22Rv1 (cell line): ENCODE measurements at regions not wholly inside any gene's neighbourhood (a gene's known extent, or its start where the extent isn't known, plus 50 kb on each side); places are given as distances from the start of the nearest gene placed in this dataset.
"Not testable (repeated sequence)": the region's sequence is repeated elsewhere in the genome, so short reads cannot be mapped to it uniquely, and the experiment has no call there.

Experiments used
- H3K27ac ChIP-seq: fragments of 450-650 bp; 2 replicates; pipeline ENCODE4 v1.5.1; 2017
- ZFX ChIP-seq: fragments of 450-650 bp; IDR thresholded peaks from 2 replicates; pipeline ENCODE4 v1.6.1; 2017; ENCODE audit warnings: antibody characterized with exemption, borderline replicate concordance
- TF ChIP-seq, protein P1 (sequence below): fragments of 450-650 bp; IDR thresholded peaks from 2 replicates; pipeline ENCODE4 v1.5.1; 2017; ENCODE audit warnings: mild to moderate bottlenecking

DNA sequence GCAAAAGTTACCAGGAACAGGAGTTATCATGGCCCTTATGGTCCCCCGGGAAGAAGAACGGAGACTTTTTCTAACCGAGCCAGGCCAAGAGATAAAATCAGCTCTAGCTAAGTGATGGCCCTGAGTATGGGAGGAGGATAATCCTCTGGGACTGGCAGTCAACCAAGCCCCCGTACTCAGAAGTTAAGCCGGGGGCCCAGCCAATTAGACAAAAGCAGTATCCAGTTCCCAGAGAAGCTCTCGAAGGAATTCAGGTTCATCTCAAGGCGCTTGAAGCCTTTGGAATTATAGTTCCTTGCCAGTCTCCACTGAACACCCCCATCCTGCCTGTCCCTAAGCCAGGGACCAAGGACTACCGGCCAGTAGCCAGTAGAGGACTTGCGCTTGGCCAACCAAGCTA, 365.3 kb upstream of the TCF4 start:
- TF ChIP-seq, protein P1, sequence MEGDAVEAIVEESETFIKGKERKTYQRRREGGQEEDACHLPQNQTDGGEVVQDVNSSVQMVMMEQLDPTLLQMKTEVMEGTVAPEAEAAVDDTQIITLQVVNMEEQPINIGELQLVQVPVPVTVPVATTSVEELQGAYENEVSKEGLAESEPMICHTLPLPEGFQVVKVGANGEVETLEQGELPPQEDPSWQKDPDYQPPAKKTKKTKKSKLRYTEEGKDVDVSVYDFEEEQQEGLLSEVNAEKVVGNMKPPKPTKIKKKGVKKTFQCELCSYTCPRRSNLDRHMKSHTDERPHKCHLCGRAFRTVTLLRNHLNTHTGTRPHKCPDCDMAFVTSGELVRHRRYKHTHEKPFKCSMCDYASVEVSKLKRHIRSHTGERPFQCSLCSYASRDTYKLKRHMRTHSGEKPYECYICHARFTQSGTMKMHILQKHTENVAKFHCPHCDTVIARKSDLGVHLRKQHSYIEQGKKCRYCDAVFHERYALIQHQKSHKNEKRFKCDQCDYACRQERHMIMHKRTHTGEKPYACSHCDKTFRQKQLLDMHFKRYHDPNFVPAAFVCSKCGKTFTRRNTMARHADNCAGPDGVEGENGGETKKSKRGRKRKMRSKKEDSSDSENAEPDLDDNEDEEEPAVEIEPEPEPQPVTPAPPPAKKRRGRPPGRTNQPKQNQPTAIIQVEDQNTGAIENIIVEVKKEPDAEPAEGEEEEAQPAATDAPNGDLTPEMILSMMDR: no peak
- TF ChIP-seq ZFX: no peak
- no peak overlapping the region for H3K27ac ChIP-seq

DNA sequence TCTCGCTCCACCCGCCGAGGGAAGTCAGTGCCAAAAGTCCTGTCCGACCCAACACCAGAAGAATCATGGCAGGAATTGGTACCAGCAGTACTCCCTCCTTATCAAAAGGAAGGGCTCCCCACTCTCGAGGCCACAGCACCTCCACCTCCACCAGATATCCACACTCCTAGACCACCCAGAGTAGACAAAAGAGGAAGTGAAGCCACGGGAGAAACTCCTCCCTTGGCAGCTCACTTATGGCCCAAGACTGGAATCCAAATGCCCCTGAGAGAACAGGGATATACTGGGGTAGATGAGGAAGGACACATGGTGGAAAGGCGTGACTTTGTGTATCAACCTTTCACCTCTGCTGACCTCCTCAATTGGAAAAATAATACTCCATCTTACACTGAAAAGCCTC, 363.7 kb upstream of the TCF4 start:
- not testable (repeated sequence) for H3K27ac ChIP-seq

DNA sequence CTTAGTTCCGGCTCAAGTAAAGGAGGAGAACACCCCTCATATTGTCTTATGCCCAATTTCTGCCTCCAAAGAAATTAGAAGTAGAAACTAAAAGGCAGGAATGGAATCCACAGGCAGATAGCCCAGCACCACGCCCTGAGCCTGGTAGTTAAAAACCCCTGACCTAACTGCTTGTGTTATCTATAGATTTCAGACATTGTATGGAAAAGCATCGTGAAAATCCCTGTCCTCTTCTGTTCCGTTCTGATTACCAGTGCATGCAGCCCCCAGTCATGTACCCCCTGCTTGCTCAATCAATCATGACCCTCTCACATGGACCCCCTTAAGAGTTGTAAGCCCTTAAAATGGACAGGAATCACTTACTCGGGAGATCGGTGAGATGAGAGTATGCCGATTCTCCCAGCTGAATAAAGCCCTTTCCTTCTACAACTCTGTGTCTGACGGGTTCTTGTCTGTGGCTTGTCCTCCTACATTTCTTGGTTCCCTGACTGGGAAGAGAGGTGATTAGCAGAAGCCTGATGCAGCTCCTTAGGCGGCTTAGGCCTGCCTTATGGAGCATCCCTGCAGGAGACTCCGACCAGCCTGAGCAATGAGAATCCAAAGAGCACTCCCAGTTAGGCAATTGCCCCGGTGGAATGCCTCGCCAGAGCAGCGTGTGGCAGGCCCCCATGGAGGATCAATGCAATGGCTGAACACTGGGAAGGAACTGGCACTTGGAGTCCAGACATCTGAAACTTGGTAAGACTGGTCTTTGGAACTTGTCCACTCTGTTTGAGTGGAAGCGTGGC, 362.6 kb upstream of the TCF4 start:
- TF ChIP-seq, protein P1: no peak
- no peak for TF ChIP-seq ZFX

DNA sequence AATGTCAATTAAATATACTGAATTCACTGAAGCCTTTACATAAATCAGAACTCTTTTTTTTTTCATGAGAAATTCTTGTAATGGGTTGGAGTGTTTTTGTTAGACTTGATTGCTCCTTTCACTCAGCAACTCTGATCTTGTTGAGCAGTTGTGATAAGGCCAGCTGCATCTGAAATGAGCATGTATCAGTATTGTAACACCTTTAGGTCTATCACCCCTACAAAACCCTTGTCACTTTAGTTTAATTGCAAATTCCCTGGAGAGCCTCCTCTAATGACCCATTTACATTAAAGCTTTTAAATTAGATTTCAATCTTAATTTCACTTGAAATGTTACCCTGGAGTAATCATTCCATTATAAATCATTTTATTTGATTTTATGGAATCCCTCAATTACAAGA, 346.8 kb upstream of the TCF4 start:
- no peak for TF ChIP-seq ZFX
- TF ChIP-seq, protein P1: no peak
- no peak overlapping the region for H3K27ac ChIP-seq

More for the DNA sequence above, 362.6 kb upstream of the TCF4 start:
- no peak overlapping the region for H3K27ac ChIP-seq

DNA sequence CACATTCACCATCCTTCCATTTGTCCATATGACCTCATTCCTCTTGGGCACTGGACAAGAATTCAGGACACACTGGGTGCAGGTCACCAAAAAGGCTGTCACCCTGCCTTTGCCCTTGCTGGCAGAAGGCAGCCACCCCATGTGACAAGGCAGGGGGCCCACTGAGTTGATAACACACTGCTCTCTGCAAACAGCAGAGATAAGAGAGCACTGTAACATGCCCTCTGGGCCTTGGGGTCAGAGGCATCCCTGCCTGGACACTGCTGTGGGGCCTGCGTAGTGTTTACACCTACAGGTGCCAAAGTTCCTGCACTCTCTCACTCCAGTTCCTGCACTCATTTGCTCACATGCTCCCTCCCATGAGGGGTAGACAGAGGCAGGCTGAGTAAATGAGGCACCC, 344.7 kb upstream of the TCF4 start:
- H3K27ac ChIP-seq: no peak overlapping the region
- TF ChIP-seq, protein P1: no peak
- no peak for TF ChIP-seq ZFX

DNA sequence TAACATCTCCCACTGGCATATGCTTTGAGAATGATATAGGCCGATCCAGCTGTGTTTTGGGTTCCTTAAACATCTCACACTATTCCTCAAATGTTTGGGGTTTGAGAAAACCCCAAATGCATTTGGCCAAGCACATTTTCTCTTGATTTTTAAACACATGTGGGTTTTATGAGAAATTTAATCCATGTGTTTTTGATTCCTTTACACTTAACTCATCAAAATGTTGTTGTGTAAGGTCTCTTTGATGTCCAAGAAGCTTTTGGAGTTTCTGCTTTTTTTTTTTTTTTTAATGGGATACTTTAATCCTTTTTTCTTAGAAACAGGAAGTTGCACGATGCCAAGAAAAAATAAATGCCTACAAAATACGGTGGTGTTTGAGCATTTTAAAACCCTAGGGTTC, 339.8 kb upstream of the TCF4 start:
- no peak overlapping the region for H3K27ac ChIP-seq
- no peak for TF ChIP-seq ZFX
- TF ChIP-seq, protein P1: no peak

DNA sequence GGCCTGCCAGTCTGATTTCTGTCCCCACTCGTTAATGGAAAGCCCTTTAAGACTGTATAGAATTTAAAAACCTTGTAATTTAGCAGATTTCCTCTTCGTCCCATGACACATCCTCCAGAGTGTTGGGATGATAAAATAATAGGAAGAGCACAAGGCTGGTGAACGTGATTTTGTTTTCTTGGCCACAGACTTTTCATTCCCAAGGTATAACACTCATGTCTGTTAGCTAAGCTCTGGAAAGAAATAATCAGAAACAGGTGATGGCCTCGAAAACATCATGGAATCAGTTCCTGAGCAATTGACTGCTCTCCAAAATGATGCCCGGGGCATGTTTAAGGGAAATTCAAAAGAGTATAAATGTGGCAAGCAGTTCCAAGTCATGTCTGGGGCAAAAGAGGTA, 337.8 kb upstream of the TCF4 start:
- TF ChIP-seq, protein P1: no peak
- no peak for TF ChIP-seq ZFX
- no peak overlapping the region for H3K27ac ChIP-seq

DNA sequence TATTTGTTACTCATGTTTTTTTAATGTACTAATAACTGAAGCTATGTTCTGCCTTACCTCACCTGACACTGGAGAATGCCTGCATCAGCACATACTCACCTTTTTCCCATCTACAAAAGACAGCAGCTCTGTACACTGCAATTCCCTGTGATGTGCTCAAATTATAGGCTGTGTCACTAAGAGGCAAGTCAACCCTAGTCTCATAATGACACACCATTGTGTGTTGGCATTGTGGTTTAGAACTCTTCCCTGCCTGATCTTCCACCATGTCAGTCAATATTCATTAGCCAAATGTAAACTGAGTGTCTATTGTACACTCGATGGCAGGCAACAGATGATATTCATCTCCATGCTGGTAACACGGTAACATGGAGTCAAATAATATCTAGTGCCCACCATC, 332.1 kb upstream of the TCF4 start:
- no peak overlapping the region for H3K27ac ChIP-seq
- TF ChIP-seq, protein P1: no peak
- TF ChIP-seq ZFX: no peak
